ENCODE measurements at regions not wholly inside any gene's neighbourhood (a gene's known extent, or its start where the extent isn't known, plus 50 kb on each side); places are given as distances from the start of the nearest gene placed in this dataset.

- DNase-seq: no peak
These were observed 185.3 kb downstream of the KIF26A start for GRCh38 chr14:104323551-104324175.

GRCh38 chr14:104326848-104327247 is 188.5 kb downstream of the KIF26A start:
- DNase-seq: no peak

GRCh38 chr14:104328607-104329006 is 190.2 kb downstream of the KIF26A start:
- no peak for DNase-seq

GRCh38 chr14:104329793-104330192 is 191.4 kb downstream of the KIF26A start:
- DNase-seq: no peak

GRCh38 chr14:104331871-104332605 is 193.7 kb downstream of the KIF26A start:
- no peak for DNase-seq

GRCh38 chr14:104332634-104333270 is 194.4 kb downstream of the KIF26A start:
- DNase-seq: no peak

DNA sequence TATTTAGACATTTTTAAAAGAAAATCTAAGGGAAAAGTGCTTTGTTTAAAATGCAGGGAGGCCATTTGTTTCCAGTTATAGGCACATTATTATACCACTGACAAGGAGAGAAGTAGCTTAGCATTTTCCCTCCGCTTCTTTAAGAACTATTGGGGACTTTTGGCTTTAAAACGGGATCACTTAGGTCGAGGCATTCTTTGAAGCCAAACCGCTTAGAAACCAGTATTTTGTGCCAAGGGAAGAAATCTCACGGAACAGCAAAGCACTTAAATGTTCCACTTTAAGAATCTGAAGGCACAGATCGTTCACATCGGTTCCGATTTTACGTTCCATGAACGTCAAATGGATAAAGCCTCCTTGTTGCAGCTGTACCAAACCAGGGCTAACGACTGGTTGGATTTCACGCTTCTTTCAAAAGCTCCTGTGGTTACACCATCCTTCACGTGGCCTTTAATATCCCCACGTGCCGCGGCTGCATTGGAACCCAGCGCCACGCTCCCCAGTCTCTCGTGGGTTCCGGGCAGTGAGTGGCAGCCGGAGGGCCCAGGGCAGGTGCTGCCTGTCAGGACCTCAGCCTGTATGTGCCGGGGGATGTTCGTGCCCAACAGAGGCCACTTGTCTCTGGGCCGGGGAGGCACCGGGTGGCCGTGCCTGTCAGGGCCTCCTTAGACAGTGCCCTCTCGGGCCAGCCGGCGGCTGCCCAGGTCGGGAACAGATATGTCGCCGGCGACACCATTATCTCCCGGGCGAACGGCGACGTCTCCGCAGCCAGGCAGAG is 195.4 kb downstream of the KIF26A start:
- DNase-seq: no peak

GRCh38 chr14:104334424-104335161 is 196.2 kb downstream of the KIF26A start:
- no peak for DNase-seq

DNA sequence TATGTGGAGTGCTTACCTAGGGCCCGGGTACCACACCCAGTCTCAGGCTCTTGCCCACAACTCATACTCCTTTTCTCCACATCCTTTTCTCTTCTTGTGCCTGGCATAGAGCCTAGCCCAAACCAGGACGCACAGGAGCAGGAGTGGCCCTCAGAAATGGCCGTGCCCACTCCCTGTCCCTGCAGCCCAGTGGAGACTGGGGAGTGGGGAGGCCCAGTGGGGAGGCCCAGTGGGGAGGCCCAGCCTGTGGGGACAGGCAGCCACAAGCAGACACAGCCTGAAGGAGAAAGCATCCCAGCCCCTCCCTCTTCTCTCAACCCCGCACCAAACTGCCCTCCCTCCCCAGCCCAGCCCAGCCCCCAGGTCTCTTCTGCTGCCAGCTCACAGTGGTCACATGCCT is 196.8 kb downstream of the KIF26A start:
- no peak for DNase-seq

DNA sequence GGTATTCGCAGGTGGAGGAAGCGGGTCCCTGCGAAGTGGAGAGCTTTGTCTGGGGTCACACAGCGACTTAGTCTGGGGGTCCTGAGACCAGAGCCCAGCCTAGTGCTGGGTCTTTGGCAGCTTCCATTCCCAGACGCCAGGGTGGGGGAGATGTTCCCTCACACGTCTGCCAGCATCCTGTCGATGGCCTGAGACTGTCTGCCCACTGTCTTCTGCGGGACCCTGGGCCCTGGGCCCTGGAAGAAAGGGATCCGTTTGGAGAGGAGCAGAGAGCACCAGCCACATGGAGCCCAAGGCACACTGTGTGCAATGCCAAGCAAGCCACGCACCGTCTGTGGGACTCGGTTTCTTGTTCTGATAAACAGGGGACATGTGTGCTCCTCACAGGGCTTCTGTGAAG is 197.2 kb downstream of the KIF26A start:
- DNase-seq: no peak

DNA sequence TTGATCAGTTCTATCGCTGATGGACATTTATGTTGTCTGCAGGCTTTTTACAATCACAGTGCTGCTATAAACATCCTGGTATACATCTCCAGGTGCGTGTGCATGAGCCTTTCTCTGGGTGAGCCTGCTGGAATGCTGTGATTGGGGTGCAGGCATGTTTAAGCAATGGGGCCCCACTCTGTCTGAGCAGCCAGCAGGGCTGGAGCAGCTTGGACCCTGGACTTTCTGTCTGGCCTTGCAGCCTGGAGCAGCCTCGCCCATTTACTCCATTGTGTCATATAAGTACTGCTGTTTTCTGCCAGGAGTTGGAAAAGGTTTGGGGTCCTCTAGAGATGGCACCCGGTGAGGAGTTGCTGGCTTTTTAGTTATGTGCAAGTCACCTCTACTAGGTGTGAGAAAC is 199.0 kb downstream of the KIF26A start:
- DNase-seq: no peak

GRCh38 chr14:104339361-104339760 is 201.0 kb downstream of the KIF26A start:
- no peak for DNase-seq

DNA sequence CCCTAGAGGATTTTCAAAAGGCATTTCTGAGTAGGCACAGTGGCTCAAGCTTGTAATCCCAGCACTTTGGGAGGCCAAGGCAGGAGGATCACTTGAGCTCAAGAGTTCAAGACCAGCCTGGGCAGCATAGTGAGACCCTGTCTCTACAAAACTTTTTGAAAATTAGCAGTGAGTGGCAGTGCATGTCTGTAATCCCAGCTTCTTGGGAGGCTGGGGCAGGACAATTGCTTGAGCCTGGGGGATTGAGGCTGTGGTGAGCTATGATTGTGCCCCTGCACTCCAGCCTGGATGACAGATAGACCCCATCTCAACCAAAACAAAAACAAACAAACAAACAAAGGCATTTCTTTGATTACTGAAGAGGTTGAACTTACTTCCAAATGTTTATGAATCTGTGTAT is 201.4 kb downstream of the KIF26A start:
- DNase-seq: no peak

DNA sequence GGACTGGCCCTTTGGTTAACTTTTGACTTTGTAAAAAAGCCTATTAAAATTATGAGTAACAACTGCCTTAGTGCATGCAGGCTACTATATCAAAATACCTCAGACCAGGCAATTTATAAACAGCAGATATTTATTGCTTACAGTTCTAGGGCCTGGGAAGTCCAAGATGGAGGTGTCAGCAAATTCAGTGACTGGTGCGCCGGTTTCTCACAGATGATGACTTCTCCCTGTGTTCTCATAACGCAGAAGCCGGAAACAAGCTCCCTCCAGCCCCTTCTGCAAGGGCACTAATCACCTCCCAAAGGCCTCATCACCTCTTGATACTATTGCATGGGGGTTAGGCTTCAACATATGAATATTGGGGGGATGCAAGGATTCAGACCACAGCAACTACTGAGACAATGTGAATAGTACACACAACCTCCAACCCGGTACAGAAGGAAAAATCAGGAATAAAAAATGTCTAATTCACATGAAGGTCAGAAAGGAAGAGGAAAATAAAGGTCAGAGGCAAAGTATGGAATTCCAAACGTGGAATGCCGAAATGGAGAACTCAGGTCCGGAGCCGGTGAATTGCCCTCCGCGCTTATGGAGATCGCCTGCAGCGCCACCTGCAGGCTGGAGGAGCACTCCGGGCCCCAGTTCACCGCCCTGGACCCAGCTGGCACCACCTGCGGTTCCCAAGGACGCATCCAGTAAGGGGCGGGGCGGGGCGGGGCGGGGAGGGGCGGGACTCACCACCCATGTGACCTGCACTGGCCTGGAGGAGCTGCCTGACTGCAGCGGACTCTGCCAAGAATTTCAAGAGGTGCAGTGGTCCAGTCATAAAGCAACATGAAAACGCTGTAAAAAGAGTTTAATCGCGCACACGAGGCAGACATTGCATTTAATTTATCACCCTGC is 203.4 kb downstream of the KIF26A start:
- DNase-seq: no peak

GRCh38 chr14:104342435-104343293 is 204.3 kb downstream of the KIF26A start:
- no peak for DNase-seq

GRCh38 chr14:104343294-104343625 is 204.9 kb downstream of the KIF26A start:
- no peak for DNase-seq

DNA sequence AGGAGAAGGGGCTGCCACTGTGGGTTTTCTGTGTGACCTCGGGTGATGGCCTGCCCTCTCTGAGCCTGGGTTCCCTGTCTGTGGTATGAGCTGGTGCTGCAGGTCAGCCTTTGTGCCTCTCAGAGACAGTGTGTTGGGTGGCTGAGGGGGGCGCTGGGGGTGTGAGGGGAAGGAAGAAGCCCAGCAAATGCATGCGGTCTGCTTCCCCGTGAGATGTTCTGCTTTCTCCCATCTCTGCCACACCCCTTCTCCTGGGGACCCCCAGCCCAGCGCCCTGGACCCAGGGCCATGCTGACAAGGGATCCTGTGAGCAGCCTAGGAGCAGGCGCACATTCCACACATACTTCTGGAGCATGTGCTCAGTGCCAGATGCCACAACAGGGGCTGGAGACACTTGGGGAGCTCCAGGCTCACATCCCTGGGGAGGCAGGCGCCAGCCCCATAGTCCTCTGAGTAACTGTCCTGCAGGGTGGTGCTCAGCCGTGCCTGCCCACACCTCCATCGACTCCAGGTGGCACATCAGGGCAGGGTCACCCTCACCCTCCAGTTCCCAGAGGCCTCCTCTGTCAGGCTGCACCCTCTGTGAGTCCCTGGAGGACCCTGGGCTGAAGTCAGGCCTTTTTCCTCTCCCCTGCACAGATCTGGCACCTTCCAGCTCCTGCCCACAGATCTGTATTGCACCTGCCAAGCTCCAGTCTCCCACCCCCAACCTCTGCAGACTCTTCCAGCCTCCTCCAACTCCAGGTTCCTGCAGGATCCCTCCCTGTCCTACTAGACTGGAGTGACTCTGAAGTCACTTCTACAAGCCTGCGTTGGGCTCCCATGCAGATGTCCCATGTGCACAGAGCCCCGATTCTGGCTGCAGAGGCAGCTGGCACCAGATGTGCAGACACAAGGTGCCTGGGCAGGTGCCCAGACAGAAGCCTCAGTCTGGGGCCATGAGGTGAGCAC is 205.6 kb downstream of the KIF26A start:
- DNase-seq: no peak

DNA sequence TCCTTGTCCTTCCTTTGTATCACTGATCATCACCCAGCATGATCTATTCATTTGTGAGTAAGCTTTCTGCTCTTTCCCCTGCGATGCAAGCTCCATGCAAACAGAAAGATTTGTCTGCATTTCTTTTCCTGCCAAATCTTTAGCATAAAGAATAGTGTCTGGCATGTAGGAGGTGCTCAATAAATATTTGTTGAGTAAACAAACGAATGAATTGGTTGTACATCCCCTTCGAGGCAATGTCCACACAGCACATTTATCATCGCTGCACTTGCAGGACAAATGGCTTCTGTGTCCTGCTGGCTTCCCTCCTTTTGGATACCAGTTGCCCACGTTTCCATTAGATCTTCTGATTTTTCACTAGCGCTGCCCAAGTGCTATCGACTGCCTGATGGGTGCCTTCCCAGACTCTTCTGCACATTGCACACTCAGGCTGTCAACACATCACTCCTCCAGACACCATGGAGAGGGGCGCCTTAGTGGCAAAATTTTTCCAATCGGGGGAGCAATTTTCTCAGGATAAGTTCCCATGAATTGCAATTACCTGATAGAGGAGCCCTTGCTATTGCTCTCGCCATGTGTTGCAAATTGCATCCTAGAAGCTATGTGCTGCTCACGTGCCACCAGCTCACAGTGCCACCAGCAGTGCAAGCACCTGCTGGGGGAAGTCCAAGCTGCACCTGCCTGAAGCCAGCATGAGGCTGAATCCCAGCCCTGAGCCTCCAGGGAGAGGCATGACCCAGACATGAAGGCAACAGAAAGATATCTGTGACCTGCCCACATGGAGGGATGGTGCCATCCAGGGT is 206.6 kb downstream of the KIF26A start:
- no peak for DNase-seq
